ENCODE measurements at regions not wholly inside any gene's neighbourhood (a gene's known extent, or its start where the extent isn't known, plus 50 kb on each side); places are given as distances from the start of the nearest gene placed in this dataset.

GRCh38 chr2:103734911-103735310 lies 973.1 kb downstream of the TMEM182 start:
- H3K27me3 ChIP-seq (ENCODE audit: control insufficient read depth, insufficient read depth, low read length): no peaks in the 10 kb centered on the region
- H3K4me3 ChIP-seq (ENCODE audit: low read depth, low read length): no peak overlapping the region
- no peak for DNase-seq (ENCODE audit: low read depth)
- TF ChIP-seq CTCF (IDR thresholded peaks at IDR 0.05; ENCODE audit: insufficient read depth, low read length, poor library complexity, severe bottlenecking): no peak
- H3K36me3 ChIP-seq (ENCODE audit: control insufficient read depth, insufficient read depth, low read length): no peaks in the 10 kb centered on the region

- TF ChIP-seq CTCF (IDR thresholded peaks at IDR 0.05; ENCODE audit: insufficient read depth, low read length, poor library complexity, severe bottlenecking): no peak
- DNase-seq (ENCODE audit: low read depth): no peak
- no peaks in the 10 kb centered on the region for H3K36me3 ChIP-seq (ENCODE audit: control insufficient read depth, insufficient read depth, low read length)
Observed at GRCh38 chr2:103738108-103738507, 976.3 kb downstream of the TMEM182 start.

GRCh38 chr2:103738606-103739005 lies 976.8 kb downstream of the TMEM182 start:
- H3K4me3 ChIP-seq (ENCODE audit: low read depth, low read length): no peak overlapping the region

More at GRCh38 chr2:103738108-103738507, 976.3 kb downstream of the TMEM182 start:
- Histone ChIP-seq H3K27me3 (ENCODE audit: control insufficient read depth, insufficient read depth, low read length) (no peaks in the 10 kb centered on the region), H3K4me3 (ENCODE audit: low read depth, low read length) (no peak overlapping the region)

GRCh38 chr2:103739186-103739585 lies 977.4 kb downstream of the TMEM182 start:
- DNase-seq (ENCODE audit: low read depth): no peak
- no peak overlapping the region for H3K4me3 ChIP-seq (ENCODE audit: low read depth, low read length)
- H3K27me3 ChIP-seq (ENCODE audit: control insufficient read depth, insufficient read depth, low read length): no peaks in the 10 kb centered on the region
- no peak for TF ChIP-seq CTCF (IDR thresholded peaks at IDR 0.05; ENCODE audit: insufficient read depth, low read length, poor library complexity, severe bottlenecking)
- no peaks in the 10 kb centered on the region for H3K36me3 ChIP-seq (ENCODE audit: control insufficient read depth, insufficient read depth, low read length)

More at GRCh38 chr2:103738606-103739005, 976.8 kb downstream of the TMEM182 start:
- Histone ChIP-seq H3K27me3 (ENCODE audit: control insufficient read depth, insufficient read depth, low read length) (no peaks in the 10 kb centered on the region), H3K36me3 (ENCODE audit: control insufficient read depth, insufficient read depth, low read length) (no peaks in the 10 kb centered on the region)
- TF ChIP-seq CTCF (IDR thresholded peaks at IDR 0.05; ENCODE audit: insufficient read depth, low read length, poor library complexity, severe bottlenecking): no peak
- no peak for DNase-seq (ENCODE audit: low read depth)

- TF ChIP-seq CTCF (IDR thresholded peaks at IDR 0.05; ENCODE audit: insufficient read depth, low read length, poor library complexity, severe bottlenecking): no peak
- no peak overlapping the region for H3K4me3 ChIP-seq (ENCODE audit: low read depth, low read length)
- no peaks in the 10 kb centered on the region for H3K36me3 ChIP-seq (ENCODE audit: control insufficient read depth, insufficient read depth, low read length)
- H3K27me3 ChIP-seq (ENCODE audit: control insufficient read depth, insufficient read depth, low read length): no peaks in the 10 kb centered on the region
- no peak for DNase-seq (ENCODE audit: low read depth)
Observed at GRCh38 chr2:103739921-103740320, 978.1 kb downstream of the TMEM182 start.

- H3K4me3 ChIP-seq (ENCODE audit: low read depth, low read length): no peak overlapping the region
- no peak for TF ChIP-seq CTCF (IDR thresholded peaks at IDR 0.05; ENCODE audit: insufficient read depth, low read length, poor library complexity, severe bottlenecking)
- H3K27me3 ChIP-seq (ENCODE audit: control insufficient read depth, insufficient read depth, low read length): no peaks in the 10 kb centered on the region
- DNase-seq (ENCODE audit: low read depth): no peak
- H3K36me3 ChIP-seq (ENCODE audit: control insufficient read depth, insufficient read depth, low read length): no peaks in the 10 kb centered on the region
Observed at GRCh38 chr2:103740631-103741030, 978.8 kb downstream of the TMEM182 start.
